Spleen (tissue), 11 donors: ENCODE measurements at regions not wholly inside any gene's neighbourhood (a gene's known extent, or its start where the extent isn't known, plus 50 kb on each side); places are given as distances from the start of the nearest gene placed in this dataset.

ENCODE experiments used
- DNase-seq: peaks from one replicate; pipeline ENCODE4 v3.0.0-alpha.2; 2020
- H3K27ac ChIP-seq, 8 donors: fragments of 200-600 bp; sonication (generic) in 7 of 8; 1 replicate in 4 of 8; 2 replicates in 4 of 8; pipeline versions ENCODE4 v1.5.0 to v1.8.0; 2016 to 2021; ENCODE audit warnings: inconsistent platforms in 4 of 8, mild to moderate bottlenecking in 4 of 8, moderate library complexity in 1 of 8
- H3K27me3 ChIP-seq, 7 donors: fragments of 200-600 bp; sonication (generic) in 6 of 7; replicated peaks in 1 of 7; 1 replicate in 4 of 7; 2 replicates in 3 of 7; pipeline versions ENCODE4 v1.5.0 to v1.8.0; 2016 to 2021; ENCODE audit warnings: inconsistent platforms in 3 of 7, mild to moderate bottlenecking in 1 of 7
- H3K36me3 ChIP-seq, 6 donors: fragments of 200-600 bp; sonication (generic) in 5 of 6; 1 replicate in 4 of 6; 2 replicates in 2 of 6; pipeline versions ENCODE4 v1.5.0 to v1.8.0; 2016 to 2021; ENCODE audit warnings: inconsistent platforms in 2 of 6
- H3K4me1 ChIP-seq, 6 donors: fragments of 200-600 bp; sonication (generic) in 5 of 6; 1 replicate in 3 of 6; 2 replicates in 3 of 6; pipeline versions ENCODE4 v1.5.0 to v1.8.0; 2016 to 2021; ENCODE audit warnings: inconsistent platforms in 3 of 6
- H3K4me3 ChIP-seq, 8 donors: fragments of 200-600 bp; sonication (generic) in 7 of 8; 1 replicate in 4 of 8; 2 replicates in 4 of 8; pipeline versions ENCODE4 v1.5.0 to v1.8.0; 2016 to 2021; ENCODE audit warnings: inconsistent platforms in 4 of 8, mild to moderate bottlenecking in 4 of 8, moderate library complexity in 2 of 8
- H3K9me3 ChIP-seq, 8 donors: fragments of 200-600 bp; sonication (generic) in 7 of 8; 1 replicate in 4 of 8; 2 replicates in 4 of 8; pipeline versions ENCODE4 v1.5.0 to v1.8.0; 2016 to 2021; ENCODE audit warnings: inconsistent platforms in 4 of 8
- CTCF ChIP-seq, 11 experiments: fragments of 200-600 bp in 7 of 11; fragments of 450-650 bp in 4 of 11; sonication (generic) in 4 of 11; IDR thresholded peaks in 8 of 11; conservative IDR thresholded peaks in 3 of 11; 1 replicate in 7 of 11; 2 replicates in 4 of 11; pipeline versions ENCODE4 v1.4.0 to v1.8.0; 2016 to 2021; ENCODE audit warnings: antibody characterized with exemption in 11 of 11, inconsistent platforms in 4 of 11, mild to moderate bottlenecking in 1 of 11
- POLR2A ChIP-seq, 3 donors: fragments of 450-650 bp; IDR thresholded peaks; one replicate each; pipeline ENCODE4 v1.5.1; 2017; ENCODE audit warnings: antibody characterized with exemption in 3 of 3, mild to moderate bottlenecking in 1 of 3
- POLR2AphosphoS5 ChIP-seq, 3 donors: sonication (generic); formaldehyde crosslinking; IDR thresholded peaks; one replicate each; pipeline ENCODE4 v1.5.1; 2017; ENCODE audit warnings: antibody characterized with exemption in 3 of 3
- WGBS, 5 donors: extraction: QIAGEN DNeasy Blood & Tissue Kit in 3 of 5; methylation state at CpG; one replicate each; pipeline versions ENCODE4 v1.1.5 to v1.1.7; 2013 to 2018; 5-methylcytosine and 5-hydroxymethylcytosine counted together
- intact Hi-C: fragments of 100-400 bp; cut with DNase I; formaldehyde crosslinking; loops from one replicate; pipeline ENCODE4 v1.15.0; 2023; ENCODE audit warnings: low total_unique reads
- donor health status: healthy with polysubstance abuse.
- donor health status: DM: no; HTN: no; CAD: no; lungs with moderate emphysema.
- donor health status: DM: no; HTN: no; CAD: no.
- donor health status: Bipolar disorder and iron deficiency.
- donor health status: healthy.
- donor health status: DM: no; HTN: no; CAD: no.
- donor health status: DM: yes; HTN: yes; CAD: no.

- H3K27me3 ChIP-seq: no peaks in the 10 kb centered on the region
- no peak for TF ChIP-seq POLR2AphosphoS5 (IDR thresholded peaks at IDR 0.05)
- TF ChIP-seq POLR2A (IDR thresholded peaks at IDR 0.05): no peak
- TF ChIP-seq CTCF (IDR thresholded peaks at IDR 0.05 in 8 of 11, conservative IDR thresholded peaks at IDR 0.05 in 3 of 11): no peak
- intact Hi-C loops: no loop called here
- no peak overlapping the region for H3K27ac ChIP-seq
- H3K4me1 ChIP-seq: no peaks in the 10 kb centered on the region
- DNase-seq: no peak
- peaks cover 0 to 9% (median 0%) of the 10 kb centered on the region in 8 donors for H3K9me3 ChIP-seq
- no peak overlapping the region for H3K4me3 ChIP-seq
- WGBS, 5 donors: 85 to 98% (median 94%) methylated on average over 1 of the region's 1 CpG
- no peaks in the 10 kb centered on the region for H3K36me3 ChIP-seq
Measured at GRCh38 chr2:83705146-83705545, 753.9 kb downstream of the SUCLG1 start.

GRCh38 chr2:83703598-83703997 lies 755.5 kb downstream of the SUCLG1 start:
- H3K9me3 ChIP-seq: peaks cover 0 to 6% (median 0%) of the 10 kb centered on the region in 8 donors
- no peaks in the 10 kb centered on the region for H3K27me3 ChIP-seq
- no peak for DNase-seq
- no peaks in the 10 kb centered on the region for H3K36me3 ChIP-seq
- no peak overlapping the region for H3K4me3 ChIP-seq
- TF ChIP-seq POLR2A (IDR thresholded peaks at IDR 0.05) (no peak), POLR2AphosphoS5 (IDR thresholded peaks at IDR 0.05) (no peak), CTCF (IDR thresholded peaks at IDR 0.05 in 8 of 11, conservative IDR thresholded peaks at IDR 0.05 in 3 of 11) (no peak)
- H3K4me1 ChIP-seq: no peaks in the 10 kb centered on the region
- intact Hi-C loops: no loop called here
- WGBS, 5 donors: 59 to 82% (median 73%) methylated on average over 1 of the region's 1 CpG
- no peak overlapping the region for H3K27ac ChIP-seq

GRCh38 chr2:83696838-83697237 lies 762.2 kb downstream of the SUCLG1 start:
- whole genome bisulfite sequencing, 5 donors: 65 to 69% (median 68%) methylated on average over 4 of the region's 4 CpGs

GRCh38 chr2:83695530-83695929 lies 763.5 kb downstream of the SUCLG1 start:
- H3K9me3 ChIP-seq: peaks cover 0 to 13% (median 0%) of the 10 kb centered on the region in 8 donors
- intact Hi-C loops: no loop called here
- WGBS, 5 donors: 80 to 93% (median 88%) methylated on average over 7 of the region's 7 CpGs
- no peaks in the 10 kb centered on the region for H3K4me1 ChIP-seq
- H3K27ac ChIP-seq: no peak overlapping the region
- no peak overlapping the region for H3K4me3 ChIP-seq
- H3K36me3 ChIP-seq: no peaks in the 10 kb centered on the region
- no peak for DNase-seq
- H3K27me3 ChIP-seq: no peaks in the 10 kb centered on the region
- TF ChIP-seq POLR2AphosphoS5 (IDR thresholded peaks at IDR 0.05) (no peak), POLR2A (IDR thresholded peaks at IDR 0.05) (no peak), CTCF (IDR thresholded peaks at IDR 0.05 in 8 of 11, conservative IDR thresholded peaks at IDR 0.05 in 3 of 11) (no peak)

More at GRCh38 chr2:83696838-83697237, 762.2 kb downstream of the SUCLG1 start:
- H3K4me1 ChIP-seq: no peaks in the 10 kb centered on the region
- intact Hi-C loops: no loop called here
- peaks cover 0 to 13% (median 0%) of the 10 kb centered on the region in 8 donors for H3K9me3 ChIP-seq
- DNase-seq: no peak
- H3K4me3 ChIP-seq: no peak overlapping the region
- no peak overlapping the region for H3K27ac ChIP-seq
- no peaks in the 10 kb centered on the region for H3K36me3 ChIP-seq
- H3K27me3 ChIP-seq: no peaks in the 10 kb centered on the region
- TF ChIP-seq POLR2AphosphoS5 (IDR thresholded peaks at IDR 0.05) (no peak), POLR2A (IDR thresholded peaks at IDR 0.05) (no peak), CTCF (IDR thresholded peaks at IDR 0.05 in 8 of 11, conservative IDR thresholded peaks at IDR 0.05 in 3 of 11) (no peak)
